Fibroblast of lung (primary cell): ENCODE measurements at regions not wholly inside any gene's neighbourhood (a gene's known extent, or its start where the extent isn't known, plus 50 kb on each side); places are given as distances from the start of the nearest gene placed in this dataset.

Experiments
- CTCF ChIP-seq, 2 donors: IDR thresholded peaks in 1 of 2; conservative IDR thresholded peaks in 1 of 2; 1 replicate in 1 of 2; 2 replicates in 1 of 2; pipeline ENCODE4 v1.5.1; 2011 to 2012; ENCODE audit warnings: low read length in 2 of 2, control low read depth in 1 of 2, inconsistent platforms in 1 of 2, low read depth in 1 of 2, mild to moderate bottlenecking in 1 of 2
- EZH2 ChIP-seq: IDR thresholded peaks from 2 replicates; pipeline ENCODE4 v1.5.1; 2012; ENCODE audit warnings: low read length, control low read depth, mild to moderate bottlenecking; ENCODE audit errors: missing control alignments

- no peak for TF ChIP-seq CTCF (conservative IDR thresholded peaks at IDR 0.05 in 1 of 2, IDR thresholded peaks at IDR 0.05 in 1 of 2; ENCODE audit: low read depth in 1 of 2, low read length in 2 of 2)
- TF ChIP-seq EZH2 = no peak
Measured at GRCh38 chr6:164315376-164315775, 900.9 kb downstream of the QKI start.
